Esophagus muscularis mucosa (tissue), 4 donors: ENCODE measurements at regions not wholly inside any gene's neighbourhood (a gene's known extent, or its start where the extent isn't known, plus 50 kb on each side); places are given as distances from the start of the nearest gene placed in this dataset.

Experiments
- DNase-seq: peaks from one replicate; pipeline ENCODE4 v3.0.0-alpha.2; 2017; ENCODE audit errors: extremely low spot score
- H3K27ac ChIP-seq, 4 donors: fragments of 200-600 bp; sonication (generic); replicated peaks in 1 of 4; 1 replicate in 3 of 4; 2 replicates in 1 of 4; pipeline ENCODE4 v1.5.1; 2016 to 2019; ENCODE audit warnings: mild to moderate bottlenecking in 1 of 4
- H3K27me3 ChIP-seq, 4 donors: fragments of 200-600 bp; sonication (generic); one replicate each; pipeline versions ENCODE4 v1.5.1 to v1.6.0; 2016 to 2019
- H3K36me3 ChIP-seq, 4 donors: fragments of 200-600 bp; sonication (generic); one replicate each; pipeline ENCODE4 v1.5.1; 2016 to 2019
- H3K4me1 ChIP-seq, 4 donors: fragments of 200-600 bp; sonication (generic); one replicate each; pipeline ENCODE4 v1.5.1; 2016 to 2019
- H3K4me3 ChIP-seq, 4 donors: fragments of 200-600 bp; sonication (generic); 1 replicate in 2 of 4; 2 replicates in 2 of 4; pipeline ENCODE4 v1.5.1; 2016 to 2019; ENCODE audit warnings: mild to moderate bottlenecking in 4 of 4, moderate library complexity in 1 of 4
- H3K9me3 ChIP-seq, 4 donors: fragments of 200-600 bp; sonication (generic); 1 replicate in 3 of 4; 2 replicates in 1 of 4; pipeline ENCODE4 v1.5.1; 2016 to 2019
- CTCF ChIP-seq, 3 experiments: fragments of 200-600 bp in 2 of 3; fragments of 450-650 bp in 1 of 3; sonication (generic) in 2 of 3; IDR thresholded peaks; one replicate each; pipeline ENCODE4 v1.5.1; 2017 to 2019; ENCODE audit warnings: antibody characterized with exemption in 3 of 3, mild to moderate bottlenecking in 2 of 3, moderate library complexity in 1 of 3
- EP300 ChIP-seq: sonication (generic); formaldehyde crosslinking; IDR thresholded peaks from one replicate; pipeline ENCODE4 v1.6.1; 2017; ENCODE audit warnings: antibody characterized with exemption
- POLR2A ChIP-seq: fragments of 450-650 bp; IDR thresholded peaks from one replicate; pipeline ENCODE4 v1.6.1; 2017; ENCODE audit warnings: antibody characterized with exemption, moderate library complexity, mild to moderate bottlenecking, low read depth
- POLR2AphosphoS5 ChIP-seq, 2 donors: sonication (generic); formaldehyde crosslinking; IDR thresholded peaks; one replicate each; pipeline ENCODE4 v1.6.1; 2017; ENCODE audit warnings: antibody characterized with exemption in 2 of 2
- WGBS: methylation state at CpG from one replicate; pipeline ENCODE4 v1.1.5; 2018; 5-methylcytosine and 5-hydroxymethylcytosine counted together
- intact Hi-C: fragments of 100-400 bp; cut with DNase I; formaldehyde crosslinking; loops from one replicate; pipeline ENCODE4 v1.15.1; 2023

GRCh38 chr2:156955701-156956100, 301.8 kb upstream of the GALNT5 start:
- Histone ChIP-seq H3K9me3 (peaks cover 0 to 28% (median 16%) of the 10 kb centered on the region in 4 donors), H3K36me3 (no peaks in the 10 kb centered on the region), H3K4me3 (no peak overlapping the region), H3K27me3 (no peaks in the 10 kb centered on the region), H3K27ac (no peak overlapping the region), H3K4me1 (no peaks in the 10 kb centered on the region)
- no peak for TF ChIP-seq EP300
- TF ChIP-seq POLR2A: no peak
- no peak for TF ChIP-seq POLR2AphosphoS5 (IDR thresholded peaks at IDR 0.05)
- no peak for TF ChIP-seq CTCF (IDR thresholded peaks at IDR 0.05)
- intact Hi-C loops: no loop called here
- no peak for DNase-seq
- 100% methylated on average over 1 of the region's 1 CpG for WGBS

- no peaks in the 10 kb centered on the region for H3K36me3 ChIP-seq
- no peaks in the 10 kb centered on the region for H3K27me3 ChIP-seq
- intact Hi-C loops: no loop called here
- H3K27ac ChIP-seq: no peak overlapping the region
- no peak overlapping the region for H3K4me3 ChIP-seq
- no peak for DNase-seq
- H3K9me3 ChIP-seq: peaks cover 0 to 24% (median 13%) of the 10 kb centered on the region in 4 donors
- WGBS: 97% methylated on average over 2 of the region's 2 CpGs
- TF ChIP-seq POLR2AphosphoS5 (IDR thresholded peaks at IDR 0.05): no peak
- TF ChIP-seq CTCF (IDR thresholded peaks at IDR 0.05): no peak
- no peak for TF ChIP-seq POLR2A
- no peak for TF ChIP-seq EP300
- no peaks in the 10 kb centered on the region for H3K4me1 ChIP-seq
Measured at GRCh38 chr2:156956161-156956560, 301.3 kb upstream of the GALNT5 start.

- Histone ChIP-seq H3K36me3 (no peaks in the 10 kb centered on the region), H3K4me3 (no peak overlapping the region), H3K9me3 (peaks cover 0 to 17% (median 12%) of the 10 kb centered on the region in 4 donors), H3K27ac (no peak overlapping the region), H3K27me3 (no peaks in the 10 kb centered on the region), H3K4me1 (no peaks in the 10 kb centered on the region)
- 77% methylated on average over 4 of the region's 4 CpGs for WGBS
- no peak for DNase-seq
- no peak for TF ChIP-seq EP300
- TF ChIP-seq CTCF (IDR thresholded peaks at IDR 0.05): no peak
- no peak for TF ChIP-seq POLR2A
- TF ChIP-seq POLR2AphosphoS5 (IDR thresholded peaks at IDR 0.05): no peak
- intact Hi-C loops: no loop called here
Measured at GRCh38 chr2:156958374-156958773, 299.1 kb upstream of the GALNT5 start.

- no peak overlapping the region for H3K27ac ChIP-seq
- intact Hi-C loops: no loop called here
- no peaks in the 10 kb centered on the region for H3K27me3 ChIP-seq
- H3K4me1 ChIP-seq: no peaks in the 10 kb centered on the region
- no peak for DNase-seq
- H3K9me3 ChIP-seq: peaks cover 0 to 17% (median 12%) of the 10 kb centered on the region in 4 donors
- no peak for TF ChIP-seq POLR2A
- no peak for TF ChIP-seq POLR2AphosphoS5 (IDR thresholded peaks at IDR 0.05)
- TF ChIP-seq CTCF (IDR thresholded peaks at IDR 0.05): no peak
- no peak for TF ChIP-seq EP300
- H3K36me3 ChIP-seq: no peaks in the 10 kb centered on the region
- 78% methylated on average over 2 of the region's 4 CpGs for WGBS
- no peak overlapping the region for H3K4me3 ChIP-seq
Measured at GRCh38 chr2:156959481-156959880, 298.0 kb upstream of the GALNT5 start.

GRCh38 chr2:156982615-156983014, 274.9 kb upstream of the GALNT5 start:
- intact Hi-C loops: no loop called here
- Histone ChIP-seq H3K9me3 (no peaks in the 10 kb centered on the region), H3K27me3 (no peaks in the 10 kb centered on the region), H3K36me3 (no peaks in the 10 kb centered on the region), H3K4me1 (no peaks in the 10 kb centered on the region), H3K27ac (no peak overlapping the region), H3K4me3 (no peak overlapping the region)
- TF ChIP-seq CTCF (IDR thresholded peaks at IDR 0.05) (no peak), POLR2AphosphoS5 (IDR thresholded peaks at IDR 0.05) (no peak), POLR2A (no peak), EP300 (no peak)
- no peak for DNase-seq
- WGBS: 82% methylated on average over 2 of the region's 2 CpGs
